Body of pancreas (tissue), 4 donors: ENCODE measurements at regions not wholly inside any gene's neighbourhood (a gene's known extent, or its start where the extent isn't known, plus 50 kb on each side); places are given as distances from the start of the nearest gene placed in this dataset.
A peak's percentile ranks its signal among the peaks of the same experiment; 100 is the strongest.
"Not testable (repeated sequence)": the region's sequence is repeated elsewhere in the genome, so short reads cannot be mapped to it uniquely, and the experiment has no call there.

ENCODE experiments used
- ATAC-seq: fragments of 150-250 bp; one replicate; pipeline ENCODE4 v1.9.1; 2016
- DNase-seq, 4 donors: peaks; one replicate each; pipeline ENCODE4 v3.0.0-alpha.2; 2019
- H3K27ac ChIP-seq, 4 donors: fragments of 200-600 bp; sonication (generic); 1 replicate in 3 of 4; 2 replicates in 1 of 4; pipeline versions ENCODE4 v1.5.1 to v1.6.1; 2016 to 2019; ENCODE audit warnings: mild to moderate bottlenecking in 1 of 4, mixed read lengths in 1 of 4, moderate library complexity in 1 of 4
- H3K27me3 ChIP-seq, 2 donors: fragments of 200-600 bp; sonication (generic); one replicate each; pipeline ENCODE4 v1.6.0; 2016; ENCODE audit warnings: mild to moderate bottlenecking in 1 of 2
- H3K36me3 ChIP-seq, 2 donors: fragments of 200-600 bp; sonication (generic); replicated peaks in 1 of 2; 2 replicates each; pipeline ENCODE4 v1.5.1; 2016; ENCODE audit warnings: low read depth in 2 of 2; ENCODE audit not compliant: insufficient read depth in 1 of 2
- H3K4me1 ChIP-seq: fragments of 200-600 bp; sonication (generic); one replicate; pipeline ENCODE4 v1.6.0; 2016
- H3K4me3 ChIP-seq, 2 donors: fragments of 200-600 bp; sonication (generic); 1 replicate in 1 of 2; 2 replicates in 1 of 2; pipeline ENCODE4 v1.5.1; 2016 to 2019
- H3K9me3 ChIP-seq, 3 donors: fragments of 200-600 bp; sonication (generic); 1 replicate in 2 of 3; 2 replicates in 1 of 3; pipeline ENCODE4 v1.5.1; 2016
- CTCF ChIP-seq, 7 experiments: fragments of 450-650 bp in 4 of 7; fragments of 200-600 bp in 3 of 7; sonication (generic) in 3 of 7; IDR thresholded peaks; one replicate each; pipeline ENCODE4 v1.5.1; 2016 to 2019; ENCODE audit warnings: antibody characterized with exemption in 7 of 7
- WGBS, 2 donors: methylation state at CpG; one replicate each; pipeline ENCODE4 v1.1.5; 2017; 5-methylcytosine and 5-hydroxymethylcytosine counted together
- intact Hi-C: fragments of 100-400 bp; cut with DNase I; formaldehyde crosslinking; loops from one replicate; pipeline ENCODE4 v1.15.1; 2023

GRCh38 chr10:42233461-42234206, 404.7 kb downstream of the ZNF33B start:
- intact Hi-C loops, H3K4me3 ChIP-seq, DNase-seq, H3K9me3 ChIP-seq, ATAC-seq, H3K27me3 ChIP-seq, H3K27ac ChIP-seq, H3K4me1 ChIP-seq, H3K36me3 ChIP-seq: not testable (repeated sequence)
- 75 to 82% methylated on average over 5 to 8 of the region's 8 CpGs for WGBS, 2 donors

- DNase-seq, ATAC-seq, H3K27ac ChIP-seq, H3K4me3 ChIP-seq, H3K27me3 ChIP-seq, intact Hi-C loops, H3K4me1 ChIP-seq, H3K36me3 ChIP-seq, H3K9me3 ChIP-seq: not testable (repeated sequence)
- WGBS, 2 donors: 67% methylated on average over 1 of the region's 1 CpG; no CpG with 5 or more reads in 1 of the 2 donors
Measured at GRCh38 chr10:42232955-42233354, 405.4 kb downstream of the ZNF33B start.

GRCh38 chr10:42230812-42231211, 407.6 kb downstream of the ZNF33B start:
- H3K9me3 ChIP-seq, H3K27me3 ChIP-seq, H3K27ac ChIP-seq, H3K4me1 ChIP-seq, H3K4me3 ChIP-seq, ATAC-seq, DNase-seq, intact Hi-C loops, H3K36me3 ChIP-seq: not testable (repeated sequence)
- 59 to 84% methylated on average over 4 of the region's 4 CpGs for WGBS, 2 donors

GRCh38 chr10:42230115-42230514, 408.3 kb downstream of the ZNF33B start:
- H3K27me3 ChIP-seq, H3K27ac ChIP-seq, DNase-seq, H3K9me3 ChIP-seq, ATAC-seq, intact Hi-C loops, H3K36me3 ChIP-seq, H3K4me1 ChIP-seq, H3K4me3 ChIP-seq: not testable (repeated sequence)
- 49 to 75% methylated on average over 2 of the region's 2 CpGs for WGBS, 2 donors

- ATAC-seq, intact Hi-C loops: not testable (repeated sequence)
Measured at GRCh38 chr10:42227859-42228258, 410.5 kb downstream of the ZNF33B start.

GRCh38 chr10:42193588-42193987, 444.8 kb downstream of the ZNF33B start:
- 35 to 60% methylated on average over 3 of the region's 3 CpGs for WGBS, 2 donors
- H3K36me3 ChIP-seq, ATAC-seq, H3K27ac ChIP-seq, H3K27me3 ChIP-seq, intact Hi-C loops, H3K4me3 ChIP-seq, H3K9me3 ChIP-seq, DNase-seq, H3K4me1 ChIP-seq: not testable (repeated sequence)

More at GRCh38 chr10:42227859-42228258, 410.5 kb downstream of the ZNF33B start:
- H3K27ac ChIP-seq, DNase-seq, H3K4me3 ChIP-seq, H3K9me3 ChIP-seq, H3K4me1 ChIP-seq, H3K27me3 ChIP-seq, H3K36me3 ChIP-seq: not testable (repeated sequence)

GRCh38 chr10:42192450-42192849, 445.9 kb downstream of the ZNF33B start:
- TF ChIP-seq CTCF (IDR thresholded peaks at IDR 0.05): peak in 6 of 7 experiments; percentile 40 to 62 (median 49)
- H3K27ac ChIP-seq, intact Hi-C loops, H3K9me3 ChIP-seq, H3K36me3 ChIP-seq, ATAC-seq, H3K27me3 ChIP-seq, H3K4me3 ChIP-seq, H3K4me1 ChIP-seq: not testable (repeated sequence)
- 0 to 1% methylated on average over 4 of the region's 4 CpGs for WGBS, 2 donors
- DNase-seq: peak; percentile 11 to 53 (median 31)

GRCh38 chr10:42187501-42188195, 450.7 kb downstream of the ZNF33B start:
- H3K9me3 ChIP-seq, H3K4me3 ChIP-seq, H3K4me1 ChIP-seq, H3K36me3 ChIP-seq, H3K27ac ChIP-seq, H3K27me3 ChIP-seq, ATAC-seq, intact Hi-C loops, DNase-seq: not testable (repeated sequence)
- 52 to 70% methylated on average over 4 to 6 of the region's 6 CpGs for WGBS, 2 donors
